T1000 (cell line): ENCODE measurements at regions not wholly inside any gene's neighbourhood (a gene's known extent, or its start where the extent isn't known, plus 50 kb on each side); places are given as distances from the start of the nearest gene placed in this dataset.

Source experiments
- DNase-seq: peaks from one replicate; lab custom pipeline; 2025; ENCODE audit warnings: mixed read lengths; lab: John Stamatoyannopoulos, UW

- no peak for DNase-seq
Measured at GRCh38 chr7:96484845-96485244, 162.9 kb upstream of the SLC25A13 start.

DNA sequence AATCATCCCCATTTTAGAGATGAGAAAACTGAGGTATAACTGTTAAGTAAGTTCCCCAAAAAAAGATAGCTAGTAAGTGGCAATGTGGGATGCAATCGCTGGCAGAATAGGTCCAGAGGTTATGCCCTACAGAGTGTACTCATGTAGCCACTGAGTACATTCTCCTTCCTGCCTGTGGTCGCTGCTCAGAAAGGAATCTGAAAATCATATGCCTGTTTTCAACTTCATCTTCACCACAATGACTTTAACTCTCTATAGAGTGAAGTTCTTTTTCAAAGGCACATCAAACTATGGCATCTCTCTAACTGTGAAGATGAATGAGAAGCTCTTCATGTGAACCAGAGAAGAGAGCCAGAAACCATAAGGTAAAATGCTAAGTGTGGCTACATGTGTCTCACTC is 162.2 kb upstream of the SLC25A13 start:
- DNase-seq, result no peak

DNA sequence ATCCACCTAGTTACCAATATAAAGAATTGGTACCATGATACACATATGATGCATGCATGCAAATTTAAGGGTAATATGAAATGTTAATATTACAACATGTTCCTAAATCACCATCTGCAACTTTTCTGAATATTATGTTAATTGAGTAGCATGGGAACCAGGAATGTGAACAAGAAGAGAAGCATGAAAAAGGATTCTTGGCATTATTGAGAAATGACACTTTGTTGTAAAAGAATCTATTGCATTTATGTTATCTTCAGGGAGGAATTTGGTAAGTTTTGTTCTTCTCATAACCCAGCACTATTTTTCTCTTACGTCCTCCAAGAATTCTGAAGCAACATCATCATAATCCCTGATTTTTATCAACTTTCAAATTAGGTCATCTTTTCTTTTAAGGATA is 159.9 kb upstream of the SLC25A13 start:
- DNase-seq, result no peak

- DNase-seq, result no peak
Measured at GRCh38 chr7:96479015-96479645, 157.2 kb upstream of the SLC25A13 start.

DNA sequence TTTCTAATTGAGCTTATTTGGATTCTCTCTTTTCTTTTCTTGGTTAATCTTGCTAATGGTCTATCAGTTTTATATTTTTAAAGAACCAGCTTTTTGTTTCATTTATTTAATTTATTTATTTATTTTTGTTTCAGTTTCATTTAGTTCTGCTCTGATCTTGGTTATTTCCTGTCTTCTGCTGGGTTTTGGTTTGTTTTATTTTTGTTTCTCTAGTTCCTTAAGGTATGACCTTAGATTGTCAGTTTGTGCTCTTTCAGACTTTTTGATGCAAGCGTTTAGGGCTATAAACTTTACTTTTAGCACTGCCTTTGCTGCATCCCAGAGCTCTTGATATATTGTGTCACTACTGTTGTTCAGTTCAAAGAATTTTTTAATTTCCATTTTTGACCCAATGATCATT is 149.7 kb upstream of the SLC25A13 start:
- DNase-seq, result no peak

DNA sequence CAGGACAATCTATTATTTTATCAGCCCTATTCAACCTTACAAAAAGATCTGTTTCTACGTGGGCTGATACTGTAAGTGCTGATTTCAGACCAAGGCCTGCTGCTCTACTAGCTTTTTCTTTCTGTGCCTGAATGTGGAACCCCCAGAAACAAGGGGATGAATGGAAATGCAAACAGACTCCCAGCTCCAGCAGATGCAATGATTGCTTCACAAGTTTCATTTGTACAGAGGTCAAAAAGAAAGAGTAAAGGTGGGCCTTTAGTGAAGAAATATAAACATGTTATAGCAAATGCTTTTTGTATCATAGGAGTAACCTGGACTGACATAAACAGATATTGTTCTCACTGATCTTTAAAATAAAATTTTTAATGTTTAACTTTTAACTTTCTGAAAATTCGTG is 130.2 kb upstream of the SLC25A13 start:
- DNase-seq, result no peak

- no peak for DNase-seq
Measured at GRCh38 chr7:96449094-96449493, 127.2 kb upstream of the SLC25A13 start.

GRCh38 chr7:96447109-96447645 is 125.3 kb upstream of the SLC25A13 start:
- no peak for DNase-seq

DNA sequence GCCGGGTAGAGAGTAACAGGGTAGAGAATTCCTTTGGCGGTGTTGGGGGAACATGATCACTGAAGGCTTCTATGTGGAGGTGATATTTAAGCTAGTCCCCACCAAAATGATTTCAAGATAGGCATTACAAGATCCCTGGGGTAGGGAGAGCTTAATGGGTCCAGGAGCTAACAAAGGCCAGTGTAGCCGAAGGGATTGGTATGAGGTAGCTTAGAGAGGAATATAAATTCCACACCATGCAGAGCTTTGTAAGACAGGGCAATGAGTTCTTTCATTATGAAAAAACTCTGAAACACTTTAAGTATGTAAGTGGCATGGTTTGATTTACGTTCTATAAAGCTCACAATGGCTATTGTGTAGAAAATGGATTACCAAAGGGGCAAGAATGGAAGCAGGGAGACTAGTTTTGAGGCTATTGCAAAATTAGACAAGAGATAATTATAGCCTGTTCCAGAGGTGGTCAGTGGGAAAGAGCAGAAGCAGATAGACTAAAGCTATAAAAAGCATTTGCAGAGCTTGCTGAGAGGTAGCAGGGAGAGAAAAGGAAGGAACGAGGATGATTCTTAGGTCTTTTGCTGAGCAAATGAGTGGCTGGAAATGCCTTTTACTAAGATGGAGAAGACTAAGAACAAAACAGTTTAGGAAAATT is 119.7 kb upstream of the SLC25A13 start:
- DNase-seq, result no peak

DNA sequence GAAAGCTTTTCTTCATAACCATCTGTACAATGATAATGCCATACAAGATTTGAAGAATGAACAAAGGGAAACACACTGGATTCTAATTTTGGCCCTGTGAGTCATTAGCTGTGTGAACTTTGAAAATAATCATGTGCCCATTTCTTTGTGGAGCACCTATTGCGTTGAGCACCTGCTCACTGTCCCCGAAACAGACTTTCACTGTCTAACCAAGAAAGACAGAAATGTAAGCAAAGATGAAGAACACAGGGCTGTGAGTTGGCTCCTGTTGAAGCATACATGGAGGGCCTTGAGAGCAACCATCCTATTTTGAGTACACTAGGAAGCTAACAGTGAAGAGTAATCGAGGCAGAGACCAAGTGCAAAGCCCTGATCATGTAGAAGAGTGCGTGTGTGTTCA is 118.4 kb upstream of the SLC25A13 start:
- DNase-seq, result no peak

- DNase-seq, result no peak
Measured at GRCh38 chr7:96436880-96437279, 115.0 kb upstream of the SLC25A13 start.

DNA sequence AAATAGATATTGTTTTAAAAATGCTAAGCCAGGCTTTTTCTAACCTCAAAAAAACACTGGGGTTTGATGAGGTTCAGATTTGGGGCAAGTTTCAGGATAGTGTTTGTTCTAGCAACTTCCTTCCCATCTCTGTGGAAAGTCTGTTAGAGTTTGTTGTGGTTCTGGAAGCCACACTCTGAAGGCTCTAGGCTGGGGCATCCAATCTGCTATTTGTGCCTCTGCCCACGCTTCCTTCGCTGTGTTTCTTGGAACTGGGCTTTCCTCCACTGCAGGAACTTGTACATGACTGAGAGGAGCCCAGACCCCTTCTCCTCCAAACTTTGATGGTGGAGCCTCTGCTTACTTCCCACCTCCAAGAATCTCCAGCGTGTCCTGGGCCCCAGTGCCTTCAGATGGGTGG is 108.5 kb upstream of the SLC25A13 start:
- no peak for DNase-seq

DNA sequence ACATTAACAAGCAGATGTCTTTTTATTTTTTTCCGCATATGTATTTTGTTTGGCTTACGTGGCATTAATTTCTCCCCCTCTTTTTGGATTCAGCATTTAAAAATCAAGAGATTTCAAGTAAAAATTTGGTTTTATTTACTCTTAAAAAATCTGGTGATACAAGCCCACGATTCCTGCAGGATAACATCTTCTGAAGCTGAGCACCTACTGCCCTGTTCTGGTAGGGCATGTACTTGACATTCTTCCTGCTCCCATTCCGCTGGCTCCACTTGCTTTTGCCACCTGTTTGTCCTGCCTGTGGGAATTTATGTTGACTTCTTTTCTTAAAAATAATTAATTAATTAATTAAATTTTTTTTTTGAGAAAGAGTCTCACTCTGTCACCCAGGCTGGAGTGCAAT is 105.2 kb upstream of the SLC25A13 start:
- no peak for DNase-seq

- DNase-seq, result no peak
Measured at GRCh38 chr7:96426685-96427084, 104.8 kb upstream of the SLC25A13 start.

GRCh38 chr7:96426027-96426426 is 104.1 kb upstream of the SLC25A13 start:
- DNase-seq, result no peak

- no peak for DNase-seq
Measured at GRCh38 chr7:96424411-96424810, 102.5 kb upstream of the SLC25A13 start.

GRCh38 chr7:96422388-96422787 is 100.5 kb upstream of the SLC25A13 start:
- DNase-seq, result no peak

- DNase-seq, result no peak
Measured at GRCh38 chr7:96418581-96418980, 96.7 kb upstream of the SLC25A13 start.

GRCh38 chr7:96417784-96418183 is 95.9 kb upstream of the SLC25A13 start:
- no peak for DNase-seq

DNA sequence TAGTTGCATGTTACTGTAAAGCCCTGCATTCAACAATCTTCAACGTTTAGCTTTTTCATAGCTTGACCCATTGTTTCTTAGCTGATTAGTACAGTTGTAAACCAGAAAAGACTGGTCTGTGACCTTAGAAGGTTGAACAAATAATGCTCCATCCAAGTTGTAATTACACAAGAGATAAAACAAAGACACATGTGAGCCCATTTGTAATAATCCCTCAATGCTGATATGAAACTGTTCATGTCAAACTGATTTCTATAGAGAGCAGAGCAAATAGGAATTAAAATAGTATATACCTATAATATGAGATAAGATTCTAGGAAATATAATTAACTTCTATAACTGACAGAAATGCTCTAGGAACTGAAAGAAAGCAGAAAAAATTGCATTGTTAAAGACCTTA is 94.7 kb upstream of the SLC25A13 start:
- DNase-seq, result no peak

- no peak for DNase-seq
Measured at GRCh38 chr7:96416116-96416515, 94.2 kb upstream of the SLC25A13 start.

DNA sequence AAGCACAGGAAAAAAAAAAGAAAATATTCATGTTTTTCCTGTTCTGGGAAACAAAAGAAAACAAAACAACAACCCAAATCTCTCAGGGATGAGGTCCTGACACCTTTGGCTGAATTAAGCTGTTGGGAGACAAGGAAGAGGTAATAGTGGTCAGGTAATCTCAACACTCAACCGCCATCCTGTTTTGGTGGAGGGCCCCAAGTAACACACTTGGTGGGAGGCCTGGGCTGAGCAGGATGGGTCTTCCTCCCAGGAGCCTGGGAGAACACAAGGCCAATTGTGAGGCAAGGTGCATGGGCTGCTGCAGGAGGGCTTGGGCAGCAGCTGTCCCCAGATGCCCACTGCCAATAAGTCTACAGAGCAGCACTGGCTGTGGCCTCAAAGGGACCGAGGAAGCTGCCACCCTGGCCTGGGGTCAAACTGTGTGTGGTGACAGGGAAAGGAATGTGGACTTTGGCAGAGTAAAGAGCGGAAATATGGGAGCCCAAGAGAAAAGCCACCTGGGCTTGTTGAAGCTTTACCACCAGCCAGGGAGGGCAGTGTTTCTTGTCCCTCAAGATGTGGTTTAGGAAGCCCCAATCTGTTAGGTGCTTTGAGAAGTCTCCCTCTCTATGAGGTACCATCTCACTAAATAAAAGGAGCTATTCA is 93.5 kb upstream of the SLC25A13 start:
- no peak for DNase-seq

DNA sequence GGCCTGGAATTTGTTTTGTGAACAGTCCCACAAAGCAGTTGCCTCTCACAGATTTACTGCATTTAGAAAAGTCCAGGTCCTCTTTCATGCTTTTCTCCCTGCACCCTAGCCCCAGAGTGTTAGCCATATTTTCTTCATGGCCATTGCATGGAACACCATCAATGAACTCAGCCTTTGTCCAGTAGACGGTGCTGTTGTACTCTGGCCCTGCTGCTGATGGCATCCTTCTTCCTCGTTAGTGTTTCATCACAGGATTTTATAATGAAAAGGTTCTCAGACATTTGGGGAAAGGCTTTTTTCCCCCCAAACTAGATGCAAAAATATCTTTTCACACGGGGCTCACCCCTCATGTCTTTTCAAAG is 93.0 kb upstream of the SLC25A13 start:
- DNase-seq, result no peak
